NCI-H187 (cell line): ENCODE measurements at regions not wholly inside any gene's neighbourhood (a gene's known extent, or its start where the extent isn't known, plus 50 kb on each side); places are given as distances from the start of the nearest gene placed in this dataset.
"Not testable (repeated sequence)": the region's sequence is repeated elsewhere in the genome, so short reads cannot be mapped to it uniquely, and the experiment has no call there.

Experiments
- DNase-seq, 2 experiments: peaks; one replicate each; lab custom pipeline; 2025; lab: John Stamatoyannopoulos, UW

- DNase-seq = no peak
Observed at GRCh38 chr5:24141046-24141445, 503.7 kb downstream of the CDH10 start.

- DNase-seq = no peak
Observed at GRCh38 chr5:24142341-24142740, 502.4 kb downstream of the CDH10 start.

- DNase-seq = no peak
Observed at GRCh38 chr5:24145806-24146205, 499.0 kb downstream of the CDH10 start.

GRCh38 chr5:24161559-24161958 is 483.2 kb downstream of the CDH10 start:
- no peak for DNase-seq

- no peak for DNase-seq
Observed at GRCh38 chr5:24162343-24162742, 482.4 kb downstream of the CDH10 start.

- DNase-seq = no peak
Observed at GRCh38 chr5:24163091-24163490, 481.7 kb downstream of the CDH10 start.

- DNase-seq = no peak
Observed at GRCh38 chr5:24167806-24168205, 477.0 kb downstream of the CDH10 start.

GRCh38 chr5:24170026-24170425 is 474.8 kb downstream of the CDH10 start:
- no peak for DNase-seq

GRCh38 chr5:24170930-24171329 is 473.8 kb downstream of the CDH10 start:
- not testable (repeated sequence) for DNase-seq

- no peak for DNase-seq
Observed at GRCh38 chr5:24177821-24178220, 467.0 kb downstream of the CDH10 start.

- no peak for DNase-seq
Observed at GRCh38 chr5:24183981-24184380, 460.8 kb downstream of the CDH10 start.

GRCh38 chr5:24188216-24188925 is 456.4 kb downstream of the CDH10 start:
- no peak for DNase-seq

GRCh38 chr5:24196789-24197188 is 448.0 kb downstream of the CDH10 start:
- DNase-seq = no peak

GRCh38 chr5:24208686-24209106 is 436.1 kb downstream of the CDH10 start:
- no peak for DNase-seq

- DNase-seq = no peak
Observed at GRCh38 chr5:24215114-24215513, 429.7 kb downstream of the CDH10 start.

GRCh38 chr5:24222876-24223275 is 421.9 kb downstream of the CDH10 start:
- DNase-seq = no peak

GRCh38 chr5:24225051-24225450 is 419.7 kb downstream of the CDH10 start:
- DNase-seq = no peak

GRCh38 chr5:24226479-24226878 is 418.3 kb downstream of the CDH10 start:
- no peak for DNase-seq

- DNase-seq = not testable (repeated sequence)
Observed at GRCh38 chr5:24227881-24228280, 416.9 kb downstream of the CDH10 start.

GRCh38 chr5:24232041-24232440 is 412.7 kb downstream of the CDH10 start:
- no peak for DNase-seq

- no peak for DNase-seq
Observed at GRCh38 chr5:24232929-24233498, 411.8 kb downstream of the CDH10 start.

- no peak for DNase-seq
Observed at GRCh38 chr5:24235946-24236345, 408.8 kb downstream of the CDH10 start.

- no peak for DNase-seq
Observed at GRCh38 chr5:24245821-24246220, 399.0 kb downstream of the CDH10 start.

GRCh38 chr5:24264547-24264946 is 380.2 kb downstream of the CDH10 start:
- DNase-seq = no peak
